ENCODE measurements at regions not wholly inside any gene's neighbourhood (a gene's known extent, or its start where the extent isn't known, plus 50 kb on each side); places are given as distances from the start of the nearest gene placed in this dataset.

GRCh38 chr6:101058296-101058695, 177.2 kb upstream of the ASCC3 start:
- peaks cover 3% of the 10 kb centered on the region for H3K9me3 ChIP-seq (ENCODE audit: insufficient read depth, low read depth, low read length)
- H4K91ac ChIP-seq (ENCODE audit: low read depth, low read length): no peak overlapping the region
- H2AFZ ChIP-seq (ENCODE audit: insufficient read depth, low read length, poor library complexity): no peak overlapping the region
- H2BK5ac ChIP-seq (ENCODE audit: low read depth, low read length, poor library complexity): no peak overlapping the region
- H3K4ac ChIP-seq (ENCODE audit: low read depth, low read length): no peak overlapping the region
- no CpG with 5 or more reads among the region's 1 CpG for WGBS (ENCODE audit: extremely low coverage, insufficient coverage, insufficient read length)
- no peak for DNase-seq
- H3K4me1 ChIP-seq (ENCODE audit: control insufficient read depth in 1 of 2, insufficient read depth in 2 of 2, low read length in 2 of 2): no peaks in the 10 kb centered on the region
- no peaks in the 10 kb centered on the region for H3K79me2 ChIP-seq (ENCODE audit: control insufficient read depth, insufficient read depth, low read length, poor library complexity)
- H3K23ac ChIP-seq (ENCODE audit: low read length): no peak overlapping the region
- no peak overlapping the region for H2AK5ac ChIP-seq (ENCODE audit: low read length)
- H2BK120ac ChIP-seq (ENCODE audit: insufficient read depth, low read length, poor library complexity): no peak overlapping the region
- no peak overlapping the region for H3K18ac ChIP-seq (ENCODE audit: low read length)
- H3K4me2 ChIP-seq (ENCODE audit: low read length): no peak overlapping the region
- no peaks in the 10 kb centered on the region for H3K36me3 ChIP-seq (ENCODE audit: control insufficient read depth in 1 of 2, insufficient read depth in 2 of 2, low read length in 2 of 2)
- H2BK12ac ChIP-seq (ENCODE audit: low read length): no peak overlapping the region
- H3K27ac ChIP-seq (ENCODE audit: low read depth, low read length): no peak overlapping the region
- no peak overlapping the region for H4K8ac ChIP-seq (ENCODE audit: low read depth, low read length)
- H3K27me3 ChIP-seq (ENCODE audit: insufficient read depth, low read length): no peaks in the 10 kb centered on the region
- H3K79me1 ChIP-seq (ENCODE audit: low read length): no peaks in the 10 kb centered on the region
- H4K12ac ChIP-seq (ENCODE audit: low read depth, low read length): no peak overlapping the region
- no peak overlapping the region for H3K9ac ChIP-seq (ENCODE audit: low read length)
- H3K4me3 ChIP-seq (ENCODE audit: low read depth, low read length): no peak overlapping the region
- H3K14ac ChIP-seq (ENCODE audit: low read length): no peak overlapping the region

DNA sequence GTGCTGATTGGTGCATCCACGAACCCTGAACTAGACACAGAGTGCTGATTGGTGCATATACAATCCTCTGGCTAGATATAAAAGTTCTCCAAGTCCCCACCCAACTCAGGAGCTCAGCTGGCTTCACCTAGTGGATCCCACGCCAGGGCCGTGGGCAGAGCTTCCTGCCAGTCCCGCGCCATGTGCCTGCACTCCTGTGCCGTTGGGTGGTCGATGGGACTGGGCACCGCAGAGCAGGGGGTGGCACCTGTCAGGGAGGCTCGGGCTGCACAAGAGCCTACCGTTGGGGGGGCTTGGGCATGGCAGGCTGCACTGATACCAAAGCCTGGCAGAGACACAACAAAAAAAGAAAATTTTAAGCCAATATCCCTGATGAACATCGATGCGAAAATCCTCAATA, 185.4 kb upstream of the ASCC3 start:
- H3K4me3 ChIP-seq (ENCODE audit: low read depth, low read length): no peak overlapping the region
- no peaks in the 10 kb centered on the region for H3K79me2 ChIP-seq (ENCODE audit: control insufficient read depth, insufficient read depth, low read length, poor library complexity)
- H3K27me3 ChIP-seq (ENCODE audit: insufficient read depth, low read length): no peaks in the 10 kb centered on the region
- no peak overlapping the region for H3K18ac ChIP-seq (ENCODE audit: low read length)
- H3K14ac ChIP-seq (ENCODE audit: low read length): no peak overlapping the region
- no peak overlapping the region for H3K4ac ChIP-seq (ENCODE audit: low read depth, low read length)
- H4K8ac ChIP-seq (ENCODE audit: low read depth, low read length): no peak overlapping the region
- H3K9ac ChIP-seq (ENCODE audit: low read length): no peak overlapping the region
- H2AFZ ChIP-seq (ENCODE audit: insufficient read depth, low read length, poor library complexity): no peak overlapping the region
- DNase-seq: no peak
- no peak overlapping the region for H2BK12ac ChIP-seq (ENCODE audit: low read length)
- no peak overlapping the region for H2BK120ac ChIP-seq (ENCODE audit: insufficient read depth, low read length, poor library complexity)
- no peak overlapping the region for H3K23ac ChIP-seq (ENCODE audit: low read length)
- H3K27ac ChIP-seq (ENCODE audit: low read depth, low read length): no peak overlapping the region
- no CpG with 5 or more reads among the region's 12 CpGs for whole genome bisulfite sequencing (ENCODE audit: extremely low coverage, insufficient coverage, insufficient read length)
- H2AK5ac ChIP-seq (ENCODE audit: low read length): no peak overlapping the region
- no peak overlapping the region for H4K91ac ChIP-seq (ENCODE audit: low read depth, low read length)
- H4K12ac ChIP-seq (ENCODE audit: low read depth, low read length): no peak overlapping the region
- H3K4me1 ChIP-seq (ENCODE audit: control insufficient read depth in 1 of 2, insufficient read depth in 2 of 2, low read length in 2 of 2): no peaks in the 10 kb centered on the region
- no peak overlapping the region for H2BK5ac ChIP-seq (ENCODE audit: low read depth, low read length, poor library complexity)
- H3K79me1 ChIP-seq (ENCODE audit: low read length): no peaks in the 10 kb centered on the region
- H3K9me3 ChIP-seq (ENCODE audit: insufficient read depth, low read depth, low read length): peaks cover 6% of the 10 kb centered on the region
- no peak overlapping the region for H3K4me2 ChIP-seq (ENCODE audit: low read length)
- H3K36me3 ChIP-seq (ENCODE audit: control insufficient read depth in 1 of 2, insufficient read depth in 2 of 2, low read length in 2 of 2): no peaks in the 10 kb centered on the region

GRCh38 chr6:101069191-101069795, 188.2 kb upstream of the ASCC3 start:
- Histone ChIP-seq H3K4me3 (ENCODE audit: low read depth, low read length) (no peak overlapping the region), H3K23ac (ENCODE audit: low read length) (no peak overlapping the region), H2AK5ac (ENCODE audit: low read length) (no peak overlapping the region), H3K4ac (ENCODE audit: low read depth, low read length) (no peak overlapping the region), H3K18ac (ENCODE audit: low read length) (no peak overlapping the region), H3K27me3 (ENCODE audit: insufficient read depth, low read length) (no peaks in the 10 kb centered on the region), H3K4me1 (ENCODE audit: control insufficient read depth in 1 of 2, insufficient read depth in 2 of 2, low read length in 2 of 2) (no peaks in the 10 kb centered on the region), H2BK120ac (ENCODE audit: insufficient read depth, low read length, poor library complexity) (no peak overlapping the region), H2BK5ac (ENCODE audit: low read depth, low read length, poor library complexity) (no peak overlapping the region), H4K91ac (ENCODE audit: low read depth, low read length) (no peak overlapping the region), H3K14ac (ENCODE audit: low read length) (no peak overlapping the region), H4K12ac (ENCODE audit: low read depth, low read length) (no peak overlapping the region), H2AFZ (ENCODE audit: insufficient read depth, low read length, poor library complexity) (no peak overlapping the region), H3K36me3 (ENCODE audit: control insufficient read depth in 1 of 2, insufficient read depth in 2 of 2, low read length in 2 of 2) (no peaks in the 10 kb centered on the region), H3K9me3 (ENCODE audit: insufficient read depth, low read depth, low read length) (peaks cover 4% of the 10 kb centered on the region), H3K79me1 (ENCODE audit: low read length) (no peaks in the 10 kb centered on the region), H3K4me2 (ENCODE audit: low read length) (no peak overlapping the region), H2BK12ac (ENCODE audit: low read length) (no peak overlapping the region), H3K9ac (ENCODE audit: low read length) (no peak overlapping the region), H3K79me2 (ENCODE audit: control insufficient read depth, insufficient read depth, low read length, poor library complexity) (no peaks in the 10 kb centered on the region), H4K8ac (ENCODE audit: low read depth, low read length) (no peak overlapping the region), H3K27ac (ENCODE audit: low read depth, low read length) (no peak overlapping the region)
- DNase-seq: no peak

DNA sequence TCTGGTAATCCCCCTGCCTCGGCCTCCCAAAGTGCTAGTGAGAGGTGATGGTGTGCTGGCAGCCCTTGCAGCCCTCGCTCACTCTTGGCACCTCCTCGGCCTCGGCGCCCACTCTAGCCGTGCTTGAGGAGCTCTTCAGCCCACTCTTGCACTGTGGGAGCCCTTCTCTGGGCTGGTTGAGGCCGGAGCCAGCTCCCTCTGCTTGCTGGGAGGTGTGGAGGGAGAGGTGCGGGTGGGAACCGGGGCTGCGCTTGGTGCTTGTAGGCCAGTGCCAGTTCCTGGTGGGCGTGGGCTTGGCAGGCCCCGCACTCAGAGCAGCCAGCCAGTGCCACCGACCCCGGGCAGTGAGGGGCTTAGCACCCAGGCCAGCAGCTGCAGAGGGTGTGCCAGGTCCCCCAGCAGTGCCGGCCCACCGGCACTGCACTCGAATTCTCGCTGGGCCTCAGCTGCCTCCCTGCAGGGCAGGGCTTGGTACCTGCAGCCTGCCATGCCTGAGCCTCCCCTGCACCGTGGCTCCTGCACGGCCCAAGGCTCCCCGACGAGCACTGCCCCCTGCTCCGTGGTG, 189.0 kb upstream of the ASCC3 start:
- Histone ChIP-seq H3K36me3 (ENCODE audit: control insufficient read depth in 1 of 2, insufficient read depth in 2 of 2, low read length in 2 of 2) (no peaks in the 10 kb centered on the region), H3K27me3 (ENCODE audit: insufficient read depth, low read length) (no peaks in the 10 kb centered on the region), H3K9me3 (ENCODE audit: insufficient read depth, low read depth, low read length) (peaks cover 4% of the 10 kb centered on the region), H2AFZ (ENCODE audit: insufficient read depth, low read length, poor library complexity) (no peak overlapping the region), H3K79me2 (ENCODE audit: control insufficient read depth, insufficient read depth, low read length, poor library complexity) (no peaks in the 10 kb centered on the region), H3K14ac (ENCODE audit: low read length) (no peak overlapping the region), H3K23ac (ENCODE audit: low read length) (no peak overlapping the region), H2AK5ac (ENCODE audit: low read length) (no peak overlapping the region), H3K4ac (ENCODE audit: low read depth, low read length) (no peak overlapping the region), H3K79me1 (ENCODE audit: low read length) (no peaks in the 10 kb centered on the region), H3K4me1 (ENCODE audit: control insufficient read depth in 1 of 2, insufficient read depth in 2 of 2, low read length in 2 of 2) (no peaks in the 10 kb centered on the region), H4K8ac (ENCODE audit: low read depth, low read length) (no peak overlapping the region), H4K12ac (ENCODE audit: low read depth, low read length) (no peak overlapping the region), H3K27ac (ENCODE audit: low read depth, low read length) (no peak overlapping the region), H4K91ac (ENCODE audit: low read depth, low read length) (no peak overlapping the region), H3K9ac (ENCODE audit: low read length) (no peak overlapping the region), H2BK120ac (ENCODE audit: insufficient read depth, low read length, poor library complexity) (no peak overlapping the region), H3K4me2 (ENCODE audit: low read length) (no peak overlapping the region), H2BK12ac (ENCODE audit: low read length) (no peak overlapping the region), H3K18ac (ENCODE audit: low read length) (no peak overlapping the region), H2BK5ac (ENCODE audit: low read depth, low read length, poor library complexity) (no peak overlapping the region), H3K4me3 (ENCODE audit: low read depth, low read length) (no peak overlapping the region)
- WGBS (ENCODE audit: extremely low coverage, insufficient coverage, insufficient read length): no CpG with 5 or more reads among the region's 23 CpGs
- DNase-seq: no peak

Data from trophoblast cell (in vitro differentiated cells and primary cell).